ENCODE measurements at regions not wholly inside any gene's neighbourhood (a gene's known extent, or its start where the extent isn't known, plus 50 kb on each side); places are given as distances from the start of the nearest gene placed in this dataset.
A peak's percentile ranks its signal among the peaks of the same experiment; 100 is the strongest.
"Not testable (repeated sequence)": the region's sequence is repeated elsewhere in the genome, so short reads cannot be mapped to it uniquely, and the experiment has no call there.

- not testable (repeated sequence) for ATAC-seq; H3K36me3 Mint-ChIP-seq (ENCODE audit: insufficient read depth); H3K27me3 Mint-ChIP-seq (ENCODE audit: low read depth); DNase-seq; H3K9me3 Mint-ChIP-seq; H3K4me3 Mint-ChIP-seq; H3K4me1 Mint-ChIP-seq (ENCODE audit: low read depth)
These were observed 149.0 kb downstream of the LAT start for GRCh38 chr16:29133681-29134430.

GRCh38 chr16:29132869-29133268 is 148.0 kb downstream of the LAT start:
- H3K27me3 Mint-ChIP-seq (ENCODE audit: low read depth); H3K4me1 Mint-ChIP-seq (ENCODE audit: low read depth); ATAC-seq; H3K4me3 Mint-ChIP-seq; DNase-seq; H3K36me3 Mint-ChIP-seq (ENCODE audit: insufficient read depth); H3K9me3 Mint-ChIP-seq: not testable (repeated sequence)

- H3K4me1 Mint-ChIP-seq (ENCODE audit: low read depth); H3K27me3 Mint-ChIP-seq (ENCODE audit: low read depth); ATAC-seq; H3K36me3 Mint-ChIP-seq (ENCODE audit: insufficient read depth); DNase-seq; H3K9me3 Mint-ChIP-seq; H3K4me3 Mint-ChIP-seq: not testable (repeated sequence)
These were observed 147.6 kb downstream of the LAT start for GRCh38 chr16:29132444-29132843.

GRCh38 chr16:29130901-29131851 is 146.3 kb downstream of the LAT start:
- H3K9me3 Mint-ChIP-seq; H3K4me3 Mint-ChIP-seq; H3K4me1 Mint-ChIP-seq (ENCODE audit: low read depth); H3K27me3 Mint-ChIP-seq (ENCODE audit: low read depth); ATAC-seq; DNase-seq: not testable (repeated sequence)
- H3K36me3 Mint-ChIP-seq (ENCODE audit: insufficient read depth), result peaks cover 13% of the 10 kb centered on the region

GRCh38 chr16:29130131-29130711 is 145.4 kb downstream of the LAT start:
- peaks cover 14% of the 10 kb centered on the region for H3K36me3 Mint-ChIP-seq (ENCODE audit: insufficient read depth)
- not testable (repeated sequence) for H3K4me1 Mint-ChIP-seq (ENCODE audit: low read depth); H3K4me3 Mint-ChIP-seq; DNase-seq; H3K9me3 Mint-ChIP-seq; H3K27me3 Mint-ChIP-seq (ENCODE audit: low read depth); ATAC-seq

- H3K36me3 Mint-ChIP-seq (ENCODE audit: insufficient read depth); H3K4me1 Mint-ChIP-seq (ENCODE audit: low read depth): not testable (repeated sequence)
These were observed 144.7 kb downstream of the LAT start for GRCh38 chr16:29129458-29130038.

GRCh38 chr16:29128732-29129457 is 144.0 kb downstream of the LAT start:
- ATAC-seq; DNase-seq; H3K27me3 Mint-ChIP-seq (ENCODE audit: low read depth); H3K9me3 Mint-ChIP-seq; H3K4me1 Mint-ChIP-seq (ENCODE audit: low read depth); H3K36me3 Mint-ChIP-seq (ENCODE audit: insufficient read depth); H3K4me3 Mint-ChIP-seq: not testable (repeated sequence)

More at GRCh38 chr16:29129458-29130038, 144.7 kb downstream of the LAT start:
- not testable (repeated sequence) for H3K4me3 Mint-ChIP-seq; H3K27me3 Mint-ChIP-seq (ENCODE audit: low read depth); DNase-seq; ATAC-seq; H3K9me3 Mint-ChIP-seq

- H3K4me1 Mint-ChIP-seq (ENCODE audit: low read depth); DNase-seq; H3K27me3 Mint-ChIP-seq (ENCODE audit: low read depth); H3K36me3 Mint-ChIP-seq (ENCODE audit: insufficient read depth); H3K4me3 Mint-ChIP-seq; H3K9me3 Mint-ChIP-seq; ATAC-seq: not testable (repeated sequence)
These were observed 143.1 kb downstream of the LAT start for GRCh38 chr16:29127806-29128420.

GRCh38 chr16:29126616-29127015 is 141.8 kb downstream of the LAT start:
- DNase-seq (no peak), ATAC-seq (no peak)
- Mint-ChIP-seq H3K4me1 (ENCODE audit: low read depth) (peaks cover 9% of the 10 kb centered on the region), H3K36me3 (ENCODE audit: insufficient read depth) (peaks cover 11% of the 10 kb centered on the region), H3K9me3 (no peaks in the 10 kb centered on the region), H3K4me3 (no peak overlapping the region), H3K27me3 (ENCODE audit: low read depth) (no peaks in the 10 kb centered on the region)

- Mint-ChIP-seq H3K4me1 (ENCODE audit: low read depth) (peaks cover 12% of the 10 kb centered on the region), H3K4me3 (peak overlapping the region; percentile 19), H3K9me3 (no peaks in the 10 kb centered on the region), H3K27me3 (ENCODE audit: low read depth) (no peaks in the 10 kb centered on the region), H3K36me3 (ENCODE audit: insufficient read depth) (peaks cover 15% of the 10 kb centered on the region)
- DNase-seq, result no peak
- peak in 1 of 2 donors; percentile 27 for ATAC-seq
These were observed 141.2 kb downstream of the LAT start for GRCh38 chr16:29126057-29126494.

- ATAC-seq (no peak), DNase-seq (no peak)
- H3K36me3 Mint-ChIP-seq (ENCODE audit: insufficient read depth), result peaks cover 16% of the 10 kb centered on the region
- no peaks in the 10 kb centered on the region for H3K27me3 Mint-ChIP-seq (ENCODE audit: low read depth)
- H3K4me3 Mint-ChIP-seq, result no peak overlapping the region
- H3K4me1 Mint-ChIP-seq (ENCODE audit: low read depth), result peaks cover 12% of the 10 kb centered on the region
- no peaks in the 10 kb centered on the region for H3K9me3 Mint-ChIP-seq
These were observed 140.0 kb downstream of the LAT start for GRCh38 chr16:29124828-29125227.

GRCh38 chr16:29124162-29124561 is 139.3 kb downstream of the LAT start:
- peaks cover 12% of the 10 kb centered on the region for H3K4me1 Mint-ChIP-seq (ENCODE audit: low read depth)
- peaks cover 16% of the 10 kb centered on the region for H3K36me3 Mint-ChIP-seq (ENCODE audit: insufficient read depth)
- H3K4me3 Mint-ChIP-seq; H3K27me3 Mint-ChIP-seq (ENCODE audit: low read depth); H3K9me3 Mint-ChIP-seq; DNase-seq; ATAC-seq: not testable (repeated sequence)

GRCh38 chr16:29120680-29121079 is 135.8 kb downstream of the LAT start:
- not testable (repeated sequence) for H3K4me3 Mint-ChIP-seq; H3K9me3 Mint-ChIP-seq; ATAC-seq; H3K27me3 Mint-ChIP-seq (ENCODE audit: low read depth); DNase-seq
- Mint-ChIP-seq H3K36me3 (ENCODE audit: insufficient read depth) (peaks cover 26% of the 10 kb centered on the region), H3K4me1 (ENCODE audit: low read depth) (peaks cover 23% of the 10 kb centered on the region)
